PC-9 (cell line): ENCODE measurements at regions not wholly inside any gene's neighbourhood (a gene's known extent, or its start where the extent isn't known, plus 50 kb on each side); places are given as distances from the start of the nearest gene placed in this dataset.

Experiments
- EZH2 ChIP-seq: fragments of 200-600 bp; sonication (generic); IDR thresholded peaks from 2 replicates; pipeline ENCODE4 v1.8.0; 2017; ENCODE audit warnings: antibody characterized with exemption, low read depth
- TF ChIP-seq, protein P1 (sequence below): fragments of 200-600 bp; sonication (generic); conservative IDR thresholded peaks from 2 replicates; pipeline ENCODE4 v1.6.1; 2017; ENCODE audit warnings: mixed run types, antibody characterized with exemption, mild to moderate bottlenecking, moderate library complexity

DNA sequence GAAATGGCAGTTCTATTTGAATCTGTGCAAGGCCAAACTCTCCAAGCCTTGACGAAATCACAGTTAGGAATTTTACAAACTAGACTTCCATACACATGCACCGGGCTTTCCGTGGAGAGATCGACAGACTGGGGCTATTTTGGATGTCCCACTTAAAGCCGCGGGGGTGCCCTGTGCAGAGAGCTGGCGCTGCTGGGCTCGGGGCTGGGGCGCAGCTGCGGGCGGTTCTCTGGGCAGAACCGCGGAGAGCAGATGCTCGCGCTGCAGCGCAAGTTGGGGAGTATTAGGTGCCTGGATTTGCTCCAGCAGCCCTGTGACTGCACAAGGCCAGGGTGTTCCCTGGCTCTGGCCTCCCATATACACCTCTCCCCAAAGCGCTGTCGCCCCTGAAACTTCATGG is 67.2 kb downstream of the SPATA19 start:
- TF ChIP-seq, protein P1, sequence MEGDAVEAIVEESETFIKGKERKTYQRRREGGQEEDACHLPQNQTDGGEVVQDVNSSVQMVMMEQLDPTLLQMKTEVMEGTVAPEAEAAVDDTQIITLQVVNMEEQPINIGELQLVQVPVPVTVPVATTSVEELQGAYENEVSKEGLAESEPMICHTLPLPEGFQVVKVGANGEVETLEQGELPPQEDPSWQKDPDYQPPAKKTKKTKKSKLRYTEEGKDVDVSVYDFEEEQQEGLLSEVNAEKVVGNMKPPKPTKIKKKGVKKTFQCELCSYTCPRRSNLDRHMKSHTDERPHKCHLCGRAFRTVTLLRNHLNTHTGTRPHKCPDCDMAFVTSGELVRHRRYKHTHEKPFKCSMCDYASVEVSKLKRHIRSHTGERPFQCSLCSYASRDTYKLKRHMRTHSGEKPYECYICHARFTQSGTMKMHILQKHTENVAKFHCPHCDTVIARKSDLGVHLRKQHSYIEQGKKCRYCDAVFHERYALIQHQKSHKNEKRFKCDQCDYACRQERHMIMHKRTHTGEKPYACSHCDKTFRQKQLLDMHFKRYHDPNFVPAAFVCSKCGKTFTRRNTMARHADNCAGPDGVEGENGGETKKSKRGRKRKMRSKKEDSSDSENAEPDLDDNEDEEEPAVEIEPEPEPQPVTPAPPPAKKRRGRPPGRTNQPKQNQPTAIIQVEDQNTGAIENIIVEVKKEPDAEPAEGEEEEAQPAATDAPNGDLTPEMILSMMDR = no peak
- TF ChIP-seq EZH2 = no peak
